Stimulated activated CD8-positive, alpha-beta memory T cell treated with anti-CD3 and anti-CD28 coated beads, Interleukin-15, amount 100 ng/mL, for 48 hours (primary cell): ENCODE measurements at regions not wholly inside any gene's neighbourhood (a gene's known extent, or its start where the extent isn't known, plus 50 kb on each side); places are given as distances from the start of the nearest gene placed in this dataset.
"Not testable (repeated sequence)": the region's sequence is repeated elsewhere in the genome, so short reads cannot be mapped to it uniquely, and the experiment has no call there.

Source experiments
- DNase-seq, 2 donors: peaks; one replicate each; pipeline ENCODE4 v3.0.0-alpha.2; 2020; ENCODE audit warnings: low read depth in 2 of 2

GRCh38 chr6:135555550-135555949, 58.0 kb upstream of the AHI1 start:
- DNase-seq = no peak

GRCh38 chr6:135557582-135557981, 60.0 kb upstream of the AHI1 start:
- DNase-seq = no peak

- DNase-seq = not testable (repeated sequence)
These were observed 68.1 kb upstream of the AHI1 start for GRCh38 chr6:135565605-135566004.

- peak in 1 of 2 donors; percentile 15 for DNase-seq
These were observed 69.0 kb upstream of the AHI1 start for GRCh38 chr6:135566311-135567068.

GRCh38 chr6:135567375-135568083, 70.0 kb upstream of the AHI1 start:
- DNase-seq = no peak

- DNase-seq = peak; percentile 38 to 49
These were observed 70.8 kb upstream of the AHI1 start for GRCh38 chr6:135568379-135568778.

GRCh38 chr6:135572051-135572450, 74.5 kb upstream of the AHI1 start:
- no peak for DNase-seq

- DNase-seq = no peak
These were observed 78.1 kb upstream of the AHI1 start for GRCh38 chr6:135575629-135576028.

- DNase-seq = no peak
These were observed 78.5 kb upstream of the AHI1 start for GRCh38 chr6:135576055-135576454.

- DNase-seq = no peak
These were observed 79.6 kb upstream of the AHI1 start for GRCh38 chr6:135577059-135577538.

GRCh38 chr6:135578976-135579375, 81.4 kb upstream of the AHI1 start:
- no peak for DNase-seq

- no peak for DNase-seq
These were observed 83.7 kb upstream of the AHI1 start for GRCh38 chr6:135581211-135581610.

GRCh38 chr6:135583256-135583761, 85.8 kb upstream of the AHI1 start:
- no peak for DNase-seq

- DNase-seq = no peak
These were observed 88.8 kb upstream of the AHI1 start for GRCh38 chr6:135586388-135586787.

- peak in 1 of 2 donors; percentile 36 for DNase-seq
These were observed 89.3 kb upstream of the AHI1 start for GRCh38 chr6:135586844-135587243.

GRCh38 chr6:135592276-135592675, 94.7 kb upstream of the AHI1 start:
- no peak for DNase-seq

GRCh38 chr6:135594000-135594399, 96.5 kb upstream of the AHI1 start:
- no peak for DNase-seq

GRCh38 chr6:135600086-135600702, 102.7 kb upstream of the AHI1 start:
- no peak for DNase-seq

GRCh38 chr6:135600931-135601330, 103.4 kb upstream of the AHI1 start:
- no peak for DNase-seq

GRCh38 chr6:135601857-135602256, 104.3 kb upstream of the AHI1 start:
- DNase-seq = no peak

- DNase-seq = no peak
These were observed 105.7 kb upstream of the AHI1 start for GRCh38 chr6:135603249-135603648.

GRCh38 chr6:135604035-135604860, 106.7 kb upstream of the AHI1 start:
- no peak for DNase-seq
